PC-9 (cell line): ENCODE measurements at regions not wholly inside any gene's neighbourhood (a gene's known extent, or its start where the extent isn't known, plus 50 kb on each side); places are given as distances from the start of the nearest gene placed in this dataset.

Source experiments
- CTCF ChIP-seq: fragments of 200-600 bp; sonication (generic); conservative IDR thresholded peaks from 2 replicates; pipeline ENCODE4 v1.6.1; 2017; ENCODE audit warnings: mixed run types, antibody characterized with exemption, mild to moderate bottlenecking, moderate library complexity
- EZH2 ChIP-seq: fragments of 200-600 bp; sonication (generic); IDR thresholded peaks from 2 replicates; pipeline ENCODE4 v1.8.0; 2017; ENCODE audit warnings: antibody characterized with exemption, low read depth

GRCh38 chr12:115636546-115636945 lies 640.9 kb downstream of the MED13L start:
- TF ChIP-seq CTCF (no peak), EZH2 (no peak)
